Activated CD4-positive, CD25-positive, alpha-beta regulatory T cell (primary cell): ENCODE measurements at regions not wholly inside any gene's neighbourhood (a gene's known extent, or its start where the extent isn't known, plus 50 kb on each side); places are given as distances from the start of the nearest gene placed in this dataset.

ENCODE experiments used
- DNase-seq, 4 experiments: peaks; one replicate each; lab custom pipeline; 2025; lab: John Stamatoyannopoulos, UW

- no peak for DNase-seq
Measured at GRCh38 chr3:31384117-31384516, 148.6 kb upstream of the STT3B start.

- DNase-seq = no peak
Measured at GRCh38 chr3:31389939-31390338, 142.8 kb upstream of the STT3B start.

GRCh38 chr3:31390466-31390865, 142.3 kb upstream of the STT3B start:
- DNase-seq = no peak

- no peak for DNase-seq
Measured at GRCh38 chr3:31391150-31391549, 141.6 kb upstream of the STT3B start.

GRCh38 chr3:31392568-31392967, 140.2 kb upstream of the STT3B start:
- DNase-seq = no peak

GRCh38 chr3:31399271-31399670, 133.5 kb upstream of the STT3B start:
- DNase-seq = no peak

- no peak for DNase-seq
Measured at GRCh38 chr3:31402117-31402516, 130.6 kb upstream of the STT3B start.

GRCh38 chr3:31403197-31403596, 129.5 kb upstream of the STT3B start:
- no peak for DNase-seq

- no peak for DNase-seq
Measured at GRCh38 chr3:31404871-31405270, 127.9 kb upstream of the STT3B start.

GRCh38 chr3:31405515-31405914, 127.2 kb upstream of the STT3B start:
- DNase-seq = no peak

GRCh38 chr3:31406896-31407295, 125.8 kb upstream of the STT3B start:
- no peak for DNase-seq

GRCh38 chr3:31407665-31408064, 125.1 kb upstream of the STT3B start:
- DNase-seq = no peak

- no peak for DNase-seq
Measured at GRCh38 chr3:31408720-31409119, 124.0 kb upstream of the STT3B start.

- no peak for DNase-seq
Measured at GRCh38 chr3:31409389-31409788, 123.3 kb upstream of the STT3B start.

- DNase-seq = no peak
Measured at GRCh38 chr3:31409866-31410265, 122.9 kb upstream of the STT3B start.

- no peak for DNase-seq
Measured at GRCh38 chr3:31410411-31410810, 122.3 kb upstream of the STT3B start.

- no peak for DNase-seq
Measured at GRCh38 chr3:31412832-31413231, 119.9 kb upstream of the STT3B start.

GRCh38 chr3:31413515-31413914, 119.2 kb upstream of the STT3B start:
- no peak for DNase-seq

GRCh38 chr3:31416980-31417379, 115.7 kb upstream of the STT3B start:
- no peak for DNase-seq

GRCh38 chr3:31417486-31417885, 115.2 kb upstream of the STT3B start:
- no peak for DNase-seq

- DNase-seq = no peak
Measured at GRCh38 chr3:31420311-31420710, 112.4 kb upstream of the STT3B start.

- no peak for DNase-seq
Measured at GRCh38 chr3:31421314-31422048, 111.2 kb upstream of the STT3B start.

- DNase-seq = no peak
Measured at GRCh38 chr3:31422237-31422636, 110.5 kb upstream of the STT3B start.

- no peak for DNase-seq
Measured at GRCh38 chr3:31423482-31423881, 109.2 kb upstream of the STT3B start.
